Osteocyte (in vitro differentiated cells): ENCODE measurements at regions not wholly inside any gene's neighbourhood (a gene's known extent, or its start where the extent isn't known, plus 50 kb on each side); places are given as distances from the start of the nearest gene placed in this dataset.

Source experiments
- DNase-seq: peaks from one replicate; pipeline ENCODE4 v3.0.0; 2021; ENCODE audit warnings: mixed read lengths; ENCODE audit not compliant: unreplicated experiment; ENCODE audit errors: extremely low spot score
- H3K27ac Mint-ChIP-seq: one replicate; pipeline ENCODE4 v1.8.0; 2021; ENCODE audit warnings: mild to moderate bottlenecking, mixed read lengths; ENCODE audit not compliant: unreplicated experiment
- H3K27me3 Mint-ChIP-seq: one replicate; pipeline ENCODE4 v1.8.0; 2021; ENCODE audit warnings: mixed read lengths; ENCODE audit not compliant: unreplicated experiment
- H3K36me3 Mint-ChIP-seq: one replicate; pipeline ENCODE4 v1.8.0; 2021; ENCODE audit warnings: mixed read lengths; ENCODE audit not compliant: unreplicated experiment
- H3K4me1 Mint-ChIP-seq: one replicate; pipeline ENCODE4 v1.8.0; 2021; ENCODE audit warnings: mixed read lengths; ENCODE audit not compliant: unreplicated experiment
- H3K4me3 Mint-ChIP-seq: one replicate; pipeline ENCODE4 v1.8.0; 2021; ENCODE audit warnings: mild to moderate bottlenecking, moderate library complexity, mixed read lengths; ENCODE audit not compliant: unreplicated experiment
- H3K9me3 Mint-ChIP-seq: one replicate; pipeline ENCODE4 v1.8.0; 2021; ENCODE audit warnings: mixed read lengths; ENCODE audit not compliant: unreplicated experiment
- CTCF ChIP-seq: fragments of 200-600 bp; sonication (generic); IDR thresholded peaks from 2 replicates; pipeline ENCODE4 v1.5.0; 2021; ENCODE audit warnings: antibody characterized with exemption, mild to moderate bottlenecking, moderate library complexity

DNA sequence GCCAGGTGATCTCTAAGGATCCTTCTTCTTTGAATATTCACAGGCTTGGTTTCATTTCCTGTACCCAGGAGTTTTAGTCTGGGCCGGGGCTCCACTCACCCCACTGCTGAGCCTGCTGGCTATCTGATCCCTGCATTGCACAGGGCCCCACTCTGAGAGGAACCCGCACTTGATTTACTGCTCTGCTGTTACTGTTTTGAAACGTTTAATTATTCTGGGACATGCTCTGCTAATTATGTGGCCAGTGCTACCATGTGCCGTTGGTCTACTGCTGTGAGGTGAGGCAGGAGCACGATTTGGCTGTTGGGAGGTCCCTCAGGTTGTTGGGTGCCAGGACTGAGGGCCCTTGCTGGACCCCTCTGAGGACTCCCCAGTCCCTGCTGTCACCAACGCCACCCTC, 108.7 kb upstream of the SIRPA start:
- peaks cover 56% of the 10 kb centered on the region for H3K27me3 Mint-ChIP-seq
- no peak for DNase-seq
- no peaks in the 10 kb centered on the region for H3K36me3 Mint-ChIP-seq
- no peak for TF ChIP-seq CTCF
- H3K4me1 Mint-ChIP-seq, result no peaks in the 10 kb centered on the region
- H3K27ac Mint-ChIP-seq, result no peak overlapping the region
- no peaks in the 10 kb centered on the region for H3K9me3 Mint-ChIP-seq
- no peak overlapping the region for H3K4me3 Mint-ChIP-seq

DNA sequence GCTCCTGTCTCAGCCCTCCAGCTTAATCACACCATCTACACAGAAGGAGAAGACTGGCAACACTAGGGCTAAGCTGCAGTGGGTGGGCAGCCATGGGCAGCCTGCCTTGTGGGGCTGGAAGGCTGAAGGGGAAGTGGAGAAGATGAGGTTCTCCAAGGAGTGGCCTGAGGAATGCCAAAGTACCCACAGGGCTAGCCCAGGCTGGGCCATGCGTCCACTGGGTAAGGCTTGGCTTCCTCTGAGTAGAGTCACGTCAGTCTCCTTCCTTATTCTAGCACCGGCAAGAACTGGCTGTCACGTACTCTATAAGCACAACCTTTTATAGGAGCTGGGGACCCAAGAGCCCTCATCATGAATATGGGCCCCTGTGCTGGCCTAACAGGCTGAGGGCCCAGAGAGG, 110.6 kb upstream of the SIRPA start:
- H3K4me1 Mint-ChIP-seq, result no peaks in the 10 kb centered on the region
- no peaks in the 10 kb centered on the region for H3K9me3 Mint-ChIP-seq
- no peaks in the 10 kb centered on the region for H3K36me3 Mint-ChIP-seq
- peaks cover 45% of the 10 kb centered on the region for H3K27me3 Mint-ChIP-seq
- no peak for TF ChIP-seq CTCF
- DNase-seq, result no peak
- no peak overlapping the region for H3K4me3 Mint-ChIP-seq
- H3K27ac Mint-ChIP-seq, result no peak overlapping the region

DNA sequence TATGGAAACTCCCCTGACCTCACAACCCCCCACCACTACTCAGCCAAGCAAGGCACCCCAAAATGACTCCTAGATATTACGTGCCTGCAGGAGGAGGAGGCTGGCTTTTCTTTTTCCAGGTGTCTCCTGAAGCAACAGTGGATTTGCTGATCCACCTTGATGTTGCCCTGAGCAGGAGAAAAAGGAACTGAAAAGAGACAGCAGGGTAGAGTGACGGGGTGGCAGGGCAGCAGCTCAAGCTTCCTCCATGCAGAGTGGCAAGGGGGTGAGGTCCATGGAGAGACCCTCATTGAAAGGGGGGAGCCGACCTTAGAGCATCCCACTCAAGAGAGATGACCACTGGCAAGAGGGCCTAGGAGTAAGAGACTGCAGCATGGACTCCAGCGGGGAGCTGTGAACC, 112.0 kb upstream of the SIRPA start:
- H3K9me3 Mint-ChIP-seq, result no peaks in the 10 kb centered on the region
- no peak for DNase-seq
- H3K4me1 Mint-ChIP-seq, result no peaks in the 10 kb centered on the region
- no peak overlapping the region for H3K27ac Mint-ChIP-seq
- peaks cover 31% of the 10 kb centered on the region for H3K27me3 Mint-ChIP-seq
- no peak for TF ChIP-seq CTCF
- no peak overlapping the region for H3K4me3 Mint-ChIP-seq
- H3K36me3 Mint-ChIP-seq, result no peaks in the 10 kb centered on the region

DNA sequence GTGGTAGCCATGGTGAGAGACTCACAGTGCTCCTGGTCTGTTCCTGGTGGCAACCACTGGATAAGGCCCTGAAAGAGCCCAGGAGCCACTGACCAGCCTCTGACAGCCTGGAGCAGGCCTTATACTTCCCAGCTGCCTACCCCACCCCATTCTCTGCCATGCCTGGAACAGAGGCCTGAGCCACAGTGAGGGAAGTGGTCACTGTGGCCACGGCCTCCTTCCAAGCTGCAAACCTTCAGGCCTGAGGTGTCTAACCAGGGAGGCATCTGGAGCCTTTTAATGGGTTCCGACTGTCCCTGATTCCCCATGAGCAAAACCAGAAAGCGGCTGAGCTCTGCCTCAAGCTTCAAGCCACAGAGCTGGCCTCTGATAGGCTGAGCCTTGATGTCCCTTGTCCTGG, 113.0 kb upstream of the SIRPA start:
- no peak overlapping the region for H3K4me3 Mint-ChIP-seq
- no peak for DNase-seq
- H3K27me3 Mint-ChIP-seq, result peaks cover 23% of the 10 kb centered on the region
- H3K27ac Mint-ChIP-seq, result no peak overlapping the region
- no peaks in the 10 kb centered on the region for H3K9me3 Mint-ChIP-seq
- no peak for TF ChIP-seq CTCF
- H3K36me3 Mint-ChIP-seq, result no peaks in the 10 kb centered on the region
- H3K4me1 Mint-ChIP-seq, result peaks cover 4% of the 10 kb centered on the region

DNA sequence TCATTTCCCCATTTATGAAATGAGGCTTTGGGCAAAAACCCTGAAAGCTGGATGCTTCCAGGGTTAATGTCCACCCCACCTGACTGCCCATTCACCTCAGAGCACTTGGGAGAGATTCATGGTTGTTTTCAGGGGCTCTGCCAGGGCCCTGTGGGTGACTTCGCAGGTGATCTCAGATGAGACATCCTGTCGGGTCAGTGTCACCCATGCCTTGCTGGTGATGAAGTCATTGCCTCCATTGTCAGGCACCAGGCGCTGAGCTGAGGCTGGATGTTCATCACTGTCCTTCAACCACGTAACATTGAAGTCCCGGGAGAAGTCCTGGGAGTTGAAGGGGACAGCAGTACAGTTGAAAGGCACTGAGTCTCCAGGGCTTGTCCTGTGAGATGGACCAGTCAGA, 115.6 kb upstream of the SIRPA start:
- no peak overlapping the region for H3K27ac Mint-ChIP-seq
- peaks cover 16% of the 10 kb centered on the region for H3K4me1 Mint-ChIP-seq
- no peaks in the 10 kb centered on the region for H3K36me3 Mint-ChIP-seq
- no peaks in the 10 kb centered on the region for H3K9me3 Mint-ChIP-seq
- no peak for TF ChIP-seq CTCF
- peaks cover 6% of the 10 kb centered on the region for H3K27me3 Mint-ChIP-seq
- no peak overlapping the region for H3K4me3 Mint-ChIP-seq
- no peak for DNase-seq
